Uterus (tissue), 3 donors: ENCODE measurements at regions not wholly inside any gene's neighbourhood (a gene's known extent, or its start where the extent isn't known, plus 50 kb on each side); places are given as distances from the start of the nearest gene placed in this dataset.

ENCODE experiments used
- DNase-seq, 2 donors: peaks; one replicate each; pipeline ENCODE4 v3.0.0-alpha.2; 2019 to 2020
- H3K27ac ChIP-seq, 2 donors: fragments of 200-600 bp; sonication (generic); 1 replicate in 1 of 2; 2 replicates in 1 of 2; pipeline ENCODE4 v1.5.1; 2016 to 2018
- H3K27me3 ChIP-seq, 2 donors: fragments of 200-600 bp; sonication (generic); one replicate each; pipeline ENCODE4 v1.5.1; 2018 to 2019; ENCODE audit warnings: control low read depth in 1 of 2
- H3K36me3 ChIP-seq, 2 donors: fragments of 200-600 bp; sonication (generic); one replicate each; pipeline ENCODE4 v1.5.1; 2019; ENCODE audit warnings: control low read depth in 1 of 2
- H3K4me1 ChIP-seq, 2 donors: fragments of 200-600 bp; sonication (generic); one replicate each; pipeline ENCODE4 v1.5.1; 2018 to 2019; ENCODE audit warnings: control low read depth in 1 of 2
- H3K4me3 ChIP-seq, 2 donors: fragments of 200-600 bp; sonication (generic); 1 replicate in 1 of 2; 2 replicates in 1 of 2; pipeline ENCODE4 v1.5.1; 2018 to 2019; ENCODE audit warnings: mild to moderate bottlenecking in 1 of 2
- H3K9me3 ChIP-seq, 2 donors: fragments of 200-600 bp; sonication (generic); one replicate each; pipeline ENCODE4 v1.5.1; 2019; ENCODE audit warnings: control low read depth in 1 of 2
- POLR2A ChIP-seq, 2 donors: fragments of 450-650 bp; IDR thresholded peaks; one replicate each; pipeline ENCODE4 v1.6.1; 2016; ENCODE audit warnings: antibody characterized with exemption in 2 of 2, mild to moderate bottlenecking in 1 of 2, moderate library complexity in 1 of 2
- intact Hi-C: fragments of 100-400 bp; cut with DNase I; formaldehyde crosslinking; loops from one replicate; pipeline ENCODE4 v1.15.1; 2023; ENCODE audit warnings: low total_unique reads
- TF ChIP-seq, protein P1 (sequence below), 4 experiments: fragments of 200-600 bp in 2 of 4; fragments of 450-650 bp in 2 of 4; sonication (generic) in 2 of 4; IDR thresholded peaks; one replicate each; pipeline ENCODE4 v1.5.1; 2016 to 2019; ENCODE audit warnings: antibody characterized with exemption in 4 of 4, mild to moderate bottlenecking in 2 of 4, moderate library complexity in 1 of 4
- donor health status: DM: yes; HTN: yes; CAD: no.

DNA sequence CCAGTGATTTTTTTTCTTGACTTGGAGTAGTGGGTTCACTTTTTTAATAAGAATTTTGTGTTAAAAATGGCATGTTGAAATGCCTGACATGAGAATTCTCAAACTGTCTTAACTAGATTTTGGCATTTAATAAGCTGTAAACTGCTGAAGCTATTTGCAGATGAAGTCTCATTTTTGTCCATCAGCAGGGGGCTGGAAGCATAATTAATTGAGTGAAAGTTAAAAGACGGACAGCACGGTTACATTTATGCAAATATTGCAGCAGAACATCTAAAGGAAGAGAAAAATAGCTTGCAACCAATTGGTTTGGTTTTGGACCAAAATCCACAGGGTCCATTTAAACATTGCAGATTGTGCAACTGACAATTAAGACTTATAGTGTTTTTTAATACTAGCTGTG lies 837.3 kb upstream of the KLHL1 start:
- Histone ChIP-seq H3K36me3 (no peaks in the 10 kb centered on the region), H3K4me1 (no peaks in the 10 kb centered on the region), H3K27me3 (no peaks in the 10 kb centered on the region), H3K4me3 (no peak overlapping the region), H3K9me3 (no peaks in the 10 kb centered on the region), H3K27ac (no peak overlapping the region)
- no peak for DNase-seq
- intact Hi-C loops: no loop called here
- TF ChIP-seq, protein P1, sequence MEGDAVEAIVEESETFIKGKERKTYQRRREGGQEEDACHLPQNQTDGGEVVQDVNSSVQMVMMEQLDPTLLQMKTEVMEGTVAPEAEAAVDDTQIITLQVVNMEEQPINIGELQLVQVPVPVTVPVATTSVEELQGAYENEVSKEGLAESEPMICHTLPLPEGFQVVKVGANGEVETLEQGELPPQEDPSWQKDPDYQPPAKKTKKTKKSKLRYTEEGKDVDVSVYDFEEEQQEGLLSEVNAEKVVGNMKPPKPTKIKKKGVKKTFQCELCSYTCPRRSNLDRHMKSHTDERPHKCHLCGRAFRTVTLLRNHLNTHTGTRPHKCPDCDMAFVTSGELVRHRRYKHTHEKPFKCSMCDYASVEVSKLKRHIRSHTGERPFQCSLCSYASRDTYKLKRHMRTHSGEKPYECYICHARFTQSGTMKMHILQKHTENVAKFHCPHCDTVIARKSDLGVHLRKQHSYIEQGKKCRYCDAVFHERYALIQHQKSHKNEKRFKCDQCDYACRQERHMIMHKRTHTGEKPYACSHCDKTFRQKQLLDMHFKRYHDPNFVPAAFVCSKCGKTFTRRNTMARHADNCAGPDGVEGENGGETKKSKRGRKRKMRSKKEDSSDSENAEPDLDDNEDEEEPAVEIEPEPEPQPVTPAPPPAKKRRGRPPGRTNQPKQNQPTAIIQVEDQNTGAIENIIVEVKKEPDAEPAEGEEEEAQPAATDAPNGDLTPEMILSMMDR (IDR thresholded peaks at IDR 0.05): no peak
- no peak for TF ChIP-seq POLR2A (IDR thresholded peaks at IDR 0.05)

DNA sequence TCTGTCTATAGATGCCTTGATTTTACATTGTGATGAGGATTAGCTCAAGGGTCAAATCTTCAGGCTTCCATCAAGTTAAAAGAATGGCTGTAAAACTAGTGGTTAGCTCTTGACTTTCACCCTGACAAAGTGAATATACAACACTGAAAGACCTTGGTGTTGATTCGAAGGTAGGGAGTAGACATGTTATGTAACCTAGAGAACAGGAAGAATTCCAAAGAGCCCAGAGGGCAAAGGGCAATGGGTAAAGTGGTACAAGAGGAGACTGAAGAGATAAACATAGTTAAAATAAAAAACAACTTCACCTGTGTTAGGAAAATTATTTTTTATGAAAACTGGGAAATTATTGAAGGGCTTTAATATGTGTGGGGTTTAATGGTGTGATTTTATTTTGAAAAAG lies 833.2 kb upstream of the KLHL1 start:
- Histone ChIP-seq H3K36me3 (no peaks in the 10 kb centered on the region), H3K27me3 (no peaks in the 10 kb centered on the region), H3K9me3 (no peaks in the 10 kb centered on the region), H3K27ac (no peak overlapping the region), H3K4me3 (no peak overlapping the region), H3K4me1 (no peaks in the 10 kb centered on the region)
- TF ChIP-seq, protein P1 (IDR thresholded peaks at IDR 0.05): no peak
- TF ChIP-seq POLR2A (IDR thresholded peaks at IDR 0.05): no peak
- intact Hi-C loops: no loop called here
- no peak for DNase-seq

DNA sequence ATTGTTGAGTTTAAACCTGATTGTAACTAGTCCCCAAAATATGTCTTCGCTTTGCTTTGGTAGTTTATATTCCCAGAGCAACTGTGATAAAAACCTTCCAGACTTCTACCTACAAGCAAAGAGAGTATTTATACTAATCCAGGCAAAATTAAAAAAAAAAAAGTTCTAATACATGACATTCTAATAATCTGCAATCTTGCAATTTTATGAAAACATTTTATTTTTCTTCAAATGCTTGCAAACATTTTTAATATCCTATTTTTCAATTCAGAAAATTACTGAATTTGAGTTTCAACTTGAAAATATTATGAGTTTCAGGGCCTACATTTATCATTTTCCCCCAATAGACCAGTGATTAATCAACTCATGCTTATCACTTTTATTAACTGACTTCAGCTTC lies 830.2 kb upstream of the KLHL1 start:
- no peak overlapping the region for H3K4me3 ChIP-seq
- no peaks in the 10 kb centered on the region for H3K27me3 ChIP-seq
- no peaks in the 10 kb centered on the region for H3K4me1 ChIP-seq
- intact Hi-C loops: no loop called here
- no peaks in the 10 kb centered on the region for H3K36me3 ChIP-seq
- no peaks in the 10 kb centered on the region for H3K9me3 ChIP-seq
- no peak overlapping the region for H3K27ac ChIP-seq
- no peak for TF ChIP-seq POLR2A (IDR thresholded peaks at IDR 0.05)
- TF ChIP-seq, protein P1 (IDR thresholded peaks at IDR 0.05): no peak
- no peak for DNase-seq

DNA sequence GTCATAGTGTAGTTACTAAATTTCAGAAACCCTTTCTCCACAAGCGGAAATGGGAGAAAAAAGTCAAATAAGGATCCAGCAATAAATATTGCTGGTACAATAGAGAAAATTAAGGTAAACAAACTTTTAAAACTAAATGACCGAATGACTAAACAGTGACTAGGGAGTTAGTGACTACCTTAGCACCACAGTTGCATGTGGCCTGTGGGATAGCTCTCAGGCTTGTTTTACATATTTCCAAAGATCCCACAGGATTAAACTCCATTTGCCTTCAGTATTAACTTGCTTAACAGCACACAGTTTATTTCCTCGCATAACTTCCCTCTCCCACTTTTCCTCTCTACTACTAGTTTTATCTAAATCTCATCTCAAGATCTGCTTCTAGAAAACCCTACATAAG lies 824.3 kb upstream of the KLHL1 start:
- Histone ChIP-seq H3K4me3 (no peak overlapping the region), H3K36me3 (no peaks in the 10 kb centered on the region), H3K27me3 (no peaks in the 10 kb centered on the region), H3K9me3 (no peaks in the 10 kb centered on the region), H3K4me1 (no peaks in the 10 kb centered on the region), H3K27ac (no peak overlapping the region)
- intact Hi-C loops: no loop called here
- no peak for DNase-seq
- TF ChIP-seq, protein P1 (IDR thresholded peaks at IDR 0.05): no peak
- TF ChIP-seq POLR2A (IDR thresholded peaks at IDR 0.05): no peak

DNA sequence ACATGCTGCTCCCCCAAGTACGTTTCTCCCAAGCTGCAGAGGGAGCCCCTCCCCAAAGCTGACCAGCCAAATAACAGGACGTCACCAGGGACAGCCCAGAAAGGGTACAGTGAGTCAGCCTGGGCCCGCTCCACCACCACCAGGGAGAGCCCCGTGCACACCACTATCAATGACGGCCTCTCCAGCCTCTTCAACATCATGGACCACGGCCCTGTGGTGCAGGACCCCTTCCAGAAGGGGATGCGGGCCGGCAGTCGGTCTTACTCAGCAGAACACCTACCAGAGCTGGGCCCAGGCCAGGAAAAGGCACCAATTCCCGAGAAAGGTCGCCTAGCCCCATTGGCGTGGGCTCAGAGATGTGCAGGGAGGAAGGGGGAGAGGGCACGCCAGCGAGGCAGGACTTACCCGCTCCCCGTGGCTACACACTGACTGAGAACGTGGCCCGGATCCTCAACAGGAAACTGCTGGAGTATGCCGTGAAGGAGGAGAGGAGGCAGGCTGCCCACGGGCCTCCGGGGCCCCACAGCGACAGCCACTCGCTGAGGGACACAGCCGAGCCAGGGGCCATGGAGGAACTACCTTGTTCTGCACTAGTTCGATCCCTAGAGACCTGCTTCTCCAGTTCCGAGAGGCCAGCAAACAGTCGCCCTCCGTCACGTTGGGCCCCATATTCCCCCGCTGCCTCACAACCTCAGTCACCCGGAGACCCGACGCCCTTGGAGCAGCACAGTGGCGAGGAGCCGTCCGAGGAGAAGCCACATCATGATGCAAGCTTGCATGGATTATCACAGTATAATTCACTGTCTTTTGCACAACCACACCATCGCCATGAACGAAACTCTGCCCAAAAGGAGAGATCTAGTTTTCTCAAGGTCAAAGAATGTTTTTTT lies 815.9 kb upstream of the KLHL1 start:
- Histone ChIP-seq H3K4me3 (no peak overlapping the region), H3K36me3 (no peaks in the 10 kb centered on the region), H3K4me1 (no peaks in the 10 kb centered on the region), H3K9me3 (no peaks in the 10 kb centered on the region), H3K27ac (no peak overlapping the region), H3K27me3 (no peaks in the 10 kb centered on the region)
- intact Hi-C loops: no loop called here
- TF ChIP-seq, protein P1 (IDR thresholded peaks at IDR 0.05): no peak
- no peak for DNase-seq
